Activated T-cell treated with anti-CD3 and anti-CD28 coated beads, Interleukin-2, amount 50 U/mL, for 4 hours (primary cell): ENCODE measurements at regions not wholly inside any gene's neighbourhood (a gene's known extent, or its start where the extent isn't known, plus 50 kb on each side); places are given as distances from the start of the nearest gene placed in this dataset.

ENCODE experiments used
- ATAC-seq, 2 donors: fragments of 200-7000 bp; cut with Tn5 transposase; one replicate each; pipeline ENCODE4 v1.10.0; 2021
- DNase-seq: peaks from one replicate; pipeline ENCODE4 v3.0.0-alpha.2; 2020
- H3K27me3 Mint-ChIP-seq: one replicate; pipeline ENCODE4 v1.8.0; 2021; ENCODE audit warnings: low read depth, mixed read lengths
- H3K36me3 Mint-ChIP-seq: one replicate; pipeline ENCODE4 v1.8.0; 2022; ENCODE audit warnings: mixed read lengths; ENCODE audit not compliant: insufficient read depth
- H3K4me1 Mint-ChIP-seq: one replicate; pipeline ENCODE4 v1.8.0; 2021; ENCODE audit warnings: low read depth, mixed read lengths
- H3K4me3 Mint-ChIP-seq: one replicate; pipeline ENCODE4 v1.8.0; 2021; ENCODE audit warnings: mild to moderate bottlenecking, moderate library complexity, mixed read lengths
- H3K9me3 Mint-ChIP-seq: one replicate; pipeline ENCODE4 v1.8.0; 2021; ENCODE audit warnings: mixed read lengths

GRCh38 chr15:69523010-69524001 lies 70.7 kb downstream of the RPLP1 start:
- no peak overlapping the region for H3K4me3 Mint-ChIP-seq
- no peaks in the 10 kb centered on the region for H3K9me3 Mint-ChIP-seq
- ATAC-seq, result peak; percentile 51 to 65
- H3K27me3 Mint-ChIP-seq, result no peaks in the 10 kb centered on the region
- H3K4me1 Mint-ChIP-seq, result peaks cover 3% of the 10 kb centered on the region
- DNase-seq, result peak; percentile 62
- no peaks in the 10 kb centered on the region for H3K36me3 Mint-ChIP-seq

- DNase-seq (no peak), ATAC-seq (no peak)
- Mint-ChIP-seq H3K27me3 (no peaks in the 10 kb centered on the region), H3K36me3 (no peaks in the 10 kb centered on the region), H3K9me3 (no peaks in the 10 kb centered on the region), H3K4me1 (peaks cover 3% of the 10 kb centered on the region), H3K4me3 (no peak overlapping the region)
Observed at GRCh38 chr15:69524296-69524695, 71.7 kb downstream of the RPLP1 start.

- Mint-ChIP-seq H3K36me3 (no peaks in the 10 kb centered on the region), H3K9me3 (no peaks in the 10 kb centered on the region), H3K4me1 (peaks cover 3% of the 10 kb centered on the region), H3K27me3 (no peaks in the 10 kb centered on the region), H3K4me3 (no peak overlapping the region)
- no peak for ATAC-seq
- DNase-seq, result no peak
Observed at GRCh38 chr15:69524814-69525213, 72.2 kb downstream of the RPLP1 start.

GRCh38 chr15:69525543-69525942 lies 72.9 kb downstream of the RPLP1 start:
- Mint-ChIP-seq H3K9me3 (no peaks in the 10 kb centered on the region), H3K4me3 (no peak overlapping the region), H3K4me1 (peaks cover 3% of the 10 kb centered on the region), H3K27me3 (no peaks in the 10 kb centered on the region), H3K36me3 (no peaks in the 10 kb centered on the region)
- no peak for ATAC-seq
- no peak for DNase-seq

GRCh38 chr15:69526081-69527061 lies 73.8 kb downstream of the RPLP1 start:
- ATAC-seq (no peak), DNase-seq (no peak)
- no peaks in the 10 kb centered on the region for H3K9me3 Mint-ChIP-seq
- H3K36me3 Mint-ChIP-seq, result no peaks in the 10 kb centered on the region
- H3K4me3 Mint-ChIP-seq, result no peak overlapping the region
- H3K27me3 Mint-ChIP-seq, result no peaks in the 10 kb centered on the region
- H3K4me1 Mint-ChIP-seq, result peaks cover 3% of the 10 kb centered on the region

GRCh38 chr15:69529141-69529540 lies 76.5 kb downstream of the RPLP1 start:
- ATAC-seq, result no peak
- H3K4me3 Mint-ChIP-seq, result no peak overlapping the region
- no peak for DNase-seq
- peaks cover 1% of the 10 kb centered on the region for H3K27me3 Mint-ChIP-seq
- H3K4me1 Mint-ChIP-seq, result no peaks in the 10 kb centered on the region
- H3K9me3 Mint-ChIP-seq, result no peaks in the 10 kb centered on the region
- no peaks in the 10 kb centered on the region for H3K36me3 Mint-ChIP-seq

- peaks cover 3% of the 10 kb centered on the region for H3K27me3 Mint-ChIP-seq
- H3K4me3 Mint-ChIP-seq, result no peak overlapping the region
Observed at GRCh38 chr15:69529961-69530633, 77.5 kb downstream of the RPLP1 start.

GRCh38 chr15:69530991-69531664 lies 78.5 kb downstream of the RPLP1 start:
- Mint-ChIP-seq H3K4me3 (no peak overlapping the region), H3K27me3 (peaks cover 8% of the 10 kb centered on the region), H3K36me3 (no peaks in the 10 kb centered on the region), H3K9me3 (no peaks in the 10 kb centered on the region), H3K4me1 (no peaks in the 10 kb centered on the region)
- DNase-seq, result no peak
- no peak for ATAC-seq

More at GRCh38 chr15:69529961-69530633, 77.5 kb downstream of the RPLP1 start:
- no peak for ATAC-seq
- H3K9me3 Mint-ChIP-seq, result no peaks in the 10 kb centered on the region
- H3K4me1 Mint-ChIP-seq, result no peaks in the 10 kb centered on the region
- no peak for DNase-seq
- no peaks in the 10 kb centered on the region for H3K36me3 Mint-ChIP-seq

GRCh38 chr15:69531665-69532027 lies 79.0 kb downstream of the RPLP1 start:
- H3K9me3 Mint-ChIP-seq, result no peaks in the 10 kb centered on the region
- H3K36me3 Mint-ChIP-seq, result no peaks in the 10 kb centered on the region
- ATAC-seq, result no peak
- DNase-seq, result no peak
- H3K4me1 Mint-ChIP-seq, result no peaks in the 10 kb centered on the region
- H3K4me3 Mint-ChIP-seq, result no peak overlapping the region
- H3K27me3 Mint-ChIP-seq, result peaks cover 8% of the 10 kb centered on the region

GRCh38 chr15:69532066-69532465 lies 79.4 kb downstream of the RPLP1 start:
- DNase-seq (no peak), ATAC-seq (no peak)
- H3K4me3 Mint-ChIP-seq, result no peak overlapping the region
- peaks cover 8% of the 10 kb centered on the region for H3K27me3 Mint-ChIP-seq
- H3K9me3 Mint-ChIP-seq, result no peaks in the 10 kb centered on the region
- H3K36me3 Mint-ChIP-seq, result no peaks in the 10 kb centered on the region
- no peaks in the 10 kb centered on the region for H3K4me1 Mint-ChIP-seq

GRCh38 chr15:69532856-69533255 lies 80.2 kb downstream of the RPLP1 start:
- H3K27me3 Mint-ChIP-seq, result peaks cover 8% of the 10 kb centered on the region
- no peaks in the 10 kb centered on the region for H3K36me3 Mint-ChIP-seq
- no peaks in the 10 kb centered on the region for H3K4me1 Mint-ChIP-seq
- H3K9me3 Mint-ChIP-seq, result no peaks in the 10 kb centered on the region
- no peak overlapping the region for H3K4me3 Mint-ChIP-seq
- DNase-seq, result no peak
- ATAC-seq, result no peak

GRCh38 chr15:69533522-69533921 lies 80.9 kb downstream of the RPLP1 start:
- ATAC-seq (no peak), DNase-seq (no peak)
- H3K4me3 Mint-ChIP-seq, result no peak overlapping the region
- H3K4me1 Mint-ChIP-seq, result no peaks in the 10 kb centered on the region
- no peaks in the 10 kb centered on the region for H3K36me3 Mint-ChIP-seq
- peaks cover 8% of the 10 kb centered on the region for H3K27me3 Mint-ChIP-seq
- H3K9me3 Mint-ChIP-seq, result no peaks in the 10 kb centered on the region

- Mint-ChIP-seq H3K4me1 (no peaks in the 10 kb centered on the region), H3K4me3 (no peak overlapping the region), H3K9me3 (no peaks in the 10 kb centered on the region), H3K27me3 (peaks cover 8% of the 10 kb centered on the region), H3K36me3 (no peaks in the 10 kb centered on the region)
- no peak for ATAC-seq
- no peak for DNase-seq
Observed at GRCh38 chr15:69535101-69535638, 82.6 kb downstream of the RPLP1 start.
